ENCODE measurements at regions not wholly inside any gene's neighbourhood (a gene's known extent, or its start where the extent isn't known, plus 50 kb on each side); places are given as distances from the start of the nearest gene placed in this dataset.

DNA sequence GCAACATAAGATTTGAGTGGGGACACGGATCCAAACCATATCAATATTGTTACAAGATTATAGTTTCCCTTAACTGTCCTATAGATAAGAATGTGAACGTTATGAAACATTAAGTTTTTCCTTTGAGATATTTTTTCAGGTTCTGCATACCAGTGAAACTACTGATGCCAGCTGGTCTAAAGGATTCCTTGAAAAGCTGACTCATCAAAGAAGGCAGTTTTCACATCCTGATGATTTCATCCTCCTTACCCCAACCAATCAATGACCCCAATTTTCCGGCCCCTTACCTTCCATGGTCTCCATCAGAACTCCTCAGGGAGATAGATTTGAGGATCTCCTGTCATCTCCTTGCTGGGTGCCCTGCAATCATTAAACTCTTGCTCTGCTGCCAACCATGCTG is 64.1 kb upstream of the HS3ST4 start (continued):
- no peak for TF ChIP-seq RBBP5 (IDR thresholded peaks at IDR 0.05; ENCODE audit: borderline replicate concordance, low read depth, low read length)
- no peak for TF ChIP-seq SP2 (IDR thresholded peaks at IDR 0.05; ENCODE audit: low read length)
- no peak for TF ChIP-seq CREB1 (IDR thresholded peaks at IDR 0.05)
- no peak for TF ChIP-seq KDM1A (IDR thresholded peaks at IDR 0.05; ENCODE audit: borderline replicate concordance, low read length)
- no peak for TF ChIP-seq BCL11A (IDR thresholded peaks at IDR 0.05; ENCODE audit: low read depth in 2 of 2, low read length in 2 of 2)

Data from H1 (cell line).